ENCODE measurements at regions not wholly inside any gene's neighbourhood (a gene's known extent, or its start where the extent isn't known, plus 50 kb on each side); places are given as distances from the start of the nearest gene placed in this dataset.
A peak's percentile ranks its signal among the peaks of the same experiment; 100 is the strongest.
"Not testable (repeated sequence)": the region's sequence is repeated elsewhere in the genome, so short reads cannot be mapped to it uniquely, and the experiment has no call there.

- not testable (repeated sequence) for DNase-seq
Observed at GRCh38 chr5:34329201-34329600, 286.2 kb upstream of the C1QTNF3 start.

DNA sequence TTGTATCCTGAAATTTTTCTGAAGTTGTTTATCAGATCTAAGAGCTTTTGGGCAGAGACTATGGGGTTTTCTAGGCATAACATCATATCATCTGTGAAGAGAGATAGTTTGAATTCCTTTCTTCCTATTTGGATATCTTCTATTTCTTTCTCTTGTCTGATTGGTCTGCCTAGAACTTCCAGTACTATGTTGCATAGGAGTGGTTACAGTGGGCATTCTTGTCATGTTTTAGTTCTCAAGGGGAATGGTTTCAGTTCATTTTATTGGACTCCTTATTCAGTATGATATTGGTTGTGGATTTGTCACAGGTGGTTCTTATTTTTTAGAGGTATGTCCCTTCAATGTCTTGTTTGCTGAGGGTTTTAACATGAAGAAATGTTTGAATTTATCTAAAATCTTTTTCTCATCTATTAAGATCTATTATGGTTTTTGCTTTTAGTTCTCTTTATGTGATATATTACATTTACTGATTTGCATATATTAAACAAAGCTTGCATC lies 286.6 kb upstream of the C1QTNF3 start:
- not testable (repeated sequence) for DNase-seq

DNA sequence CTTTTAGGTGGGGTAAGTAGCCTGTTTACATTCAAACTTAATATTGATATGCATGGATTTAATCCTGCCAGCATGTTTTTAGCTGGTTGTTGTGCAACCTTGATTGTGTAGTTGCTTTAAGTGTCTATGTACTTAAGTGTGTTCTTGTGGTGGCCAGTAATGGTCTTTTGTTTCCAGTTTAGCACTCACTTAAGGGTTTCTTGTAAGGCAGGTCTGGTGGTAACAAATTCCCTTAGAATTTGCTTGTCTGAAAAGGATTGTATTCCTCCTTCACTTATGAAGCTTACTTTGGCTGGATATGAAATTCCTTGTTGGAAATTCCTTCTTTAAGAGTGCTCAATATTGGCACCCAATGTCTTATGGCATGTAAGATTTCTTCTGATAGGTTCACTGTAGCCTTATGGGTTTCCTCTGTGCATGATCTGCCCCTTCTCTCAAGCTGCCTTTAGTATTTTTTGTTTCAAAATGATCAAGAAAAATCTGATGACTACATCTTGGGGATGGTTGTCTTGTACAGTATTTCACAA lies 289.0 kb upstream of the C1QTNF3 start:
- not testable (repeated sequence) for DNase-seq

- DNase-seq, result peak; percentile 10
Observed at GRCh38 chr5:34339408-34340001, 296.5 kb upstream of the C1QTNF3 start.

- not testable (repeated sequence) for DNase-seq
Observed at GRCh38 chr5:34354440-34354839, 301.7 kb upstream of the RAI14 start.

- not testable (repeated sequence) for DNase-seq
Observed at GRCh38 chr5:34371417-34371816, 284.7 kb upstream of the RAI14 start.

DNA sequence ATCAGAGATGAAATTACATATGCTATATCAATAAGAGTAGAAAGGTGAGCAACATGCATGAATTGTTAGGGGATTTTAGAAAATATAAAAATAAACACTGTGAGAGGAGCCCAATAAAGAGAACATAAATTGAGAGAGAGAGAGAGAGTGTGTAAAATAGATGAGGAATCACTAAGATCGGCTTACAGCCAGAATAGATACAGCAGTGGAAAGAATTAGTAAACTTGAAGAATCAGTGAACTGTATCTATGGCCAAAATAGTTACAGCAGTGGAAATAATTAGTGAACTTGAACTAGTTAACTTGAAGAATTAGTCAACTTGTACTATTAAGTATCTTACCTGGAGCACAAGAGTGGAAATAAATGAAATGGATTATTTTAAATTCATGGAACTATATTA lies 284.3 kb upstream of the RAI14 start:
- DNase-seq, result not testable (repeated sequence)

DNA sequence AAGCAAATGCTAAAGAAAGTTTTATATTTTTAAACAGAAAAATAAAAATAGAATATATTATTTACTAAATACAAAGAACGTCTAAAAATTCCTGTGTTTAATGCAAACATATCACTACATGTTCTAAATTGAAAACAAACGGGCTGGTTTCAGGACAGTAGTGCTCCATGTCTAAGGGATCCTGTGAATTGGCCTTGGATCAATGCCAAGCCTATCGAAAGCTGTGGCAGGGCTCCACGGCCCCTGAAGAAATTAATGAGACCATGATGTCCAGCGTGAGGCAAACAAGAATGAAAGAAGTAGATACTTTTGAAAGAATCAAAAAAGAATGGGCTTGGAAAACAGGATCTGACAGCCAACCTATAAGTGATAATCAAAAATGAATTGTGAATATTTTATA lies 283.4 kb upstream of the RAI14 start:
- DNase-seq, result not testable (repeated sequence)

DNA sequence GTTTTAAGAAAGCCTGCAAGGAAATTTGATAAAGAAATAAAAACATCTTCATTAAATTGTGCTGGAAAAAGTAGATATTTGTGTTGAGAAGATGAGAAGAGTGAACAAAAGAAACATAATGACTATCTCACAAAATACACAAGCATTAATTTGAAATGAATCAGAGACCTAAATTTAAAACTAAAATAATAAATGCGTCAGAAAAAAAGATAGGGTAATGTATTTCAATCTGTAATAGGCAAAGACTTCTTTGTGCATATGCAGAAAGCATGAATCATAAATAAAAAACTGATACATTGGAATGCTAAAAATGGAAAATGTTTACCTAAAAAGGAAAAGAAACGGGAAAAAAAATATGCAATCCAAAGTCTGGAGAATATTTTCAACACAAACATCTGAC lies 278.5 kb upstream of the RAI14 start:
- DNase-seq, result not testable (repeated sequence)

DNA sequence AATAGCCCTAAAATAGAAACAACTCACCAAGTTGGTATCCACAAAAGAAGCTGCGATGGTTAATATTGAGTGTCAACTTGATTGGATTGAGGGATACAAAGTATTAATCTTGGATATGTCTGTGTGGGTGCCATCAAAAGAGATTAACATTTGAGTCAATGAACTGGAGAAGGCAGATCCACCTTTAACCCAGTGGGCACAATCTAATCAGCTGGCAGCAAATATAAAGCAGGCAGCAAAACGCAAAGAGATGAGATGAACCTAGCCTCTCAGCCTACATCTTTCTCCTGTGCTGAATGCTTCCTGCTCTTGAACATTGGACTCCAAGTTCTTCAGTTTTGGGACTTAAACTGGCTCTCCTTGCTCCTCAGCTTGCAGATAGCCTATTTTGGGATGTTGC lies 277.6 kb upstream of the RAI14 start:
- DNase-seq, result not testable (repeated sequence)

- peak; percentile 5 for DNase-seq
Observed at GRCh38 chr5:34388754-34389153, 267.4 kb upstream of the RAI14 start.

DNA sequence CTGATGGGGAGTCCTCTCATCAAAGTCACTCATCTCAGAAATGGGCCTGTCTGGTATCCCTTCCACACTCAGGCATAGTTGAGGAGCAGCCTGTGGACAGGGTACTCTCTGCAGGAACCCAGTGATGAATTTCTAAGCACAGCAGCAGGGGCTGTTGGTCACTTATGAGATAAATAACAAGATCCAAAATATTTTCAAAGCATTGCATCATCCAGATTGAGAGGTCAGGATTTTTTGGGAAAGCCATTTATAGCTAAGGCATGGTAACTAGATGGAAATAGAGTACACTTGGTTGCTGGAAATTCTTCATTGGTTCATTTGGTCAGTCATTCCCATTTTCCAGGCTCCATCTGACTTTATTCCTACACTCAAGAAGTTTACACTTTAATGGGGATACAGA lies 246.8 kb upstream of the RAI14 start:
- DNase-seq, result peak; percentile 26

GRCh38 chr5:34410411-34411139 lies 245.6 kb upstream of the RAI14 start:
- DNase-seq, result no peak

DNA sequence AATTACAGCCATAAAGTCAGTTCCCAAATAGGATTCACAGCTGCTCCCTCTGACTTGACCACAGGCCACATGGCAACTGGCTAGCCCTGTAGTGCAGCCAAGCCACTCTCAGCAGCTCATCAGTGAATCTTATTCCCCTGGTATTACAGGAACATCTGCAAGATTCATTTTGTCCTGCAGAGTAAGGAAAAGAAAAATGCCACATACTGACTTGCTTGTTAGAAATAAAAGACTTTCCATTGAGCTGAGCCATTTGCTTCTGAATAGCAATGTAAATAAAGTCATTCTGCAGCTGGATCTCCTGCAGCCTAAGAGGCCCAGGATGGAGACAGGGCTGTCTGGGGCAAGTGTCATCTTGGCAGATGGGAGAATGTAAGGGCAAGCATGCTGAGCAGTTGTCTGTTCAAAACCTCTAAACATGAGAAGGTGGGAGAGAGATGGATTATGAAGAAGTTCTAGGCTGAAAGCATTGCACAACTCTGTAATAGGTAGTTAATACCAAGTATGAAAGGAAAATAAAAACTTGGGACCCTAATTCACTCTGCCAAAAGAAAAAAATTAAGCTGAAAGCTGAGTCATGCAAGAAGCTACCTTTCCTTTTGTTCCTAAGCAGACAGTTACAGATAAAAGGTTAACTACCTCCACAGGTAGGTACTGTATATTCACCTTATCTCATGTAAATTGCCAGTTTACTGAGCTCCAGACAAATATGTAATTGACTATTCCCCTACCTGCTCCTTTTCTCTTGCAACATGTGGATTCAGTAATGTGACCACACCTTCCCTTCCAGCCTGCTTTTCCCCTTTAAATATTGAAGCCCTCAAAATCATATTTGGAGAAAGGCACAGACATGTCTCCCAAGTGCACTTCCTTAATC lies 244.4 kb upstream of the RAI14 start:
- no peak for DNase-seq

- peak; percentile 21 for DNase-seq
Observed at GRCh38 chr5:34412736-34413135, 243.4 kb upstream of the RAI14 start.

DNA sequence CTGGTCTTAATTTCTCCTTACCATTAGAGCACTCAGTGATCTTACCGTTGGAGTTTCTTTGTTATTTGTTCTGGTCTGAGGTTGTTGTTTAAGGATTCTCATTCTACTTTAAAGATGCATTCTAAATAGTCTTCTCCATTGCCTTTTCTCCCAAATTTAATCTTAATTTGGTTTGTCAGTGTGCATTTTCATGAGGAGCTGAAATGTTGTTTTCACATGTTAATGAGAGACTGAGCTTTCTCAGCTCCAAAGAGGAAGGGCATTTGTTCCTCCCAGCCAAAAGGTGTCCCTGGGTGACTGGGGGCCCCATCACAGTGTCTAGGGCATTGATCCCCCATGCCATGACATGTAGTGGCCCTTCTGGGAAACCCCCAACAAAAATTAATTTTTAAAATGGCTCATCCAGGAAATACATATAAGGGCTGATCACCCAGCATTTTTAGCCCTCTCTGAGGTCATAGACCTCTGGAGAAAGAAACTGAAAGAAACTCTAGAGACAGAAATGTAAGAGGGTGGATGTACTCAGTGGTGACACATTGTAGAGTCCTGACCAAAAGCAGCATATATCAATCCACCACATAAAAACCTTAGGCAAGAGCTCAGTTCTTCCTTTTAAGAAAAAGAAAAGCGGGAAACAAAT lies 240.4 kb upstream of the RAI14 start:
- DNase-seq, result peak; percentile 51

GRCh38 chr5:34416501-34417008 lies 239.6 kb upstream of the RAI14 start:
- no peak for DNase-seq

GRCh38 chr5:34420191-34420590 lies 235.9 kb upstream of the RAI14 start:
- DNase-seq, result not testable (repeated sequence)

- DNase-seq, result no peak
Observed at GRCh38 chr5:34436761-34437501, 219.2 kb upstream of the RAI14 start.

DNA sequence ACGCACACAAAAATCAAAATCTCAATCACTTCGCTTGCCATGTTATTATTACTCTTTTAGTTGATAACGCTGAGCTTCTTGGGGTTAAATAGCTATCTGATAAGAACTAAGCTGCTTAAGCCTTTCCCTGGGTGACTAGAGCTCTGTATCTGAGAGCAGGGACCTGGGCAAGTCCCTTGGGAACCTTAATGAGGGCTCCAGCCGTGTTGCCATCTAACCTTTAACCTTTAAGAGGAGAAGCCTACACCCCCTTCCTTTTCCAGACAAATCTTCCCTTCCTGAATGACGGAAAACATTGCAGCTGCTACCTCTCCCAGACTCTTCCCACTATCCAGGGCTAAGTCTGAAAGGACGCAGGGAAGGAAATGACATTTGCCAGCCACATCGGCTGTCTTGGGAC lies 216.5 kb upstream of the RAI14 start:
- DNase-seq, result no peak

GRCh38 chr5:34441767-34442166 lies 214.4 kb upstream of the RAI14 start:
- DNase-seq, result not testable (repeated sequence)

DNA sequence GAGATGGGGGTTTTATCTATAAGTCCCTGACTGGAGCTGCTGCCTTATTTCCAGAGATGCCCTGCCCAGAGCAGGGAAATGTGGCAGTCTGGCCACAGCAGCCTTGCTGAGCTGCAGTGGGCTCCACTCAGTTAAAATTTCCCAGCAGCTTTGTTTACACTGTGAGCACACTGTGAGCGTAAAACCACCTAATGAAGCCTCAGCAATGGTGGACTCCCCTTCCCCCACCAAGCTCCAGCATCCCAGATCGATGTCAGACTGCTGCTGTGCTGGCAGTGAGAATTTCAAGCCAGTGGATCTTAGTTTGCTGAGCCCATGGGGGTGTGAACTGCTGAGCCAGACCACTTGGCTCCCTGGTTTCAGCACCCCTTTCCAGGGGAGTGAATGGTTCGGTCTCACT lies 208.7 kb upstream of the RAI14 start:
- no peak for DNase-seq

Data from OCI-M1 (cell line).